Body of pancreas (tissue), 4 donors: ENCODE measurements at regions not wholly inside any gene's neighbourhood (a gene's known extent, or its start where the extent isn't known, plus 50 kb on each side); places are given as distances from the start of the nearest gene placed in this dataset.
"Not testable (repeated sequence)": the region's sequence is repeated elsewhere in the genome, so short reads cannot be mapped to it uniquely, and the experiment has no call there.

ENCODE experiments used
- CTCF ChIP-seq, 7 experiments: fragments of 450-650 bp in 4 of 7; fragments of 200-600 bp in 3 of 7; sonication (generic) in 3 of 7; IDR thresholded peaks; one replicate each; pipeline ENCODE4 v1.5.1; 2016 to 2019; ENCODE audit warnings: antibody characterized with exemption in 7 of 7
- POLR2A ChIP-seq, 3 donors: fragments of 450-650 bp; IDR thresholded peaks; one replicate each; pipeline ENCODE4 v1.6.1; 2016; ENCODE audit warnings: antibody characterized with exemption in 3 of 3, mild to moderate bottlenecking in 2 of 3

GRCh38 chr10:47710443-47710842 lies 52.9 kb downstream of the SYT15B start:
- not testable (repeated sequence) for TF ChIP-seq POLR2A, CTCF (IDR thresholded peaks at IDR 0.05)
